GM19351 (cell line): ENCODE measurements at regions not wholly inside any gene's neighbourhood (a gene's known extent, or its start where the extent isn't known, plus 50 kb on each side); places are given as distances from the start of the nearest gene placed in this dataset.
"Not testable (repeated sequence)": the region's sequence is repeated elsewhere in the genome, so short reads cannot be mapped to it uniquely, and the experiment has no call there.

ENCODE experiments used
- ATAC-seq: cut with Tn5 transposase; IDR thresholded peaks from one replicate; pipeline ENCODE4 v1.9.1; 2021; ENCODE audit warnings: mild to moderate bottlenecking, moderate library complexity; ENCODE audit not compliant: unreplicated experiment

- no peak for ATAC-seq
Observed at GRCh38 chr9:81371824-81372223, 317.5 kb downstream of the TLE1 start.

GRCh38 chr9:81370650-81371049, 318.7 kb downstream of the TLE1 start:
- ATAC-seq, result no peak

- ATAC-seq, result no peak
Observed at GRCh38 chr9:81370096-81370495, 319.3 kb downstream of the TLE1 start.

DNA sequence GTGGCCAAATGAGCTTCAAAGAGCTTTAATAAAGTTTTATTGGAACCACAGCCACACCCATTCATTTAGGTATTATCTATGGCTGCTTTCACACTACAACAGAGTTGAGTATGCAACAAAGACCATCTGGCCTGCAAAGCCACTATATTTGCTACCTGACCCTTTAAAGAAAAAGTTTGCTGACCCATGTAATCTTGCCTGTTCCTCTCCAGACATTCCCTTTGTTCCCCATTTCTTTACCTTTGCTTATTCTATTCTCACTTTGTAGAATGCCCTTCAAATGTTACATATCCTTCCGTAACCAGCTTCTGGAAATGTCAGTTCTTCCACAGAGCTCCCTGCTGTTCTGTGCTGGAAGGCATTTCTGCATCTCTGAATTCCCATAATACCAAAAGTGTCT, 320.2 kb downstream of the TLE1 start:
- ATAC-seq, result no peak

DNA sequence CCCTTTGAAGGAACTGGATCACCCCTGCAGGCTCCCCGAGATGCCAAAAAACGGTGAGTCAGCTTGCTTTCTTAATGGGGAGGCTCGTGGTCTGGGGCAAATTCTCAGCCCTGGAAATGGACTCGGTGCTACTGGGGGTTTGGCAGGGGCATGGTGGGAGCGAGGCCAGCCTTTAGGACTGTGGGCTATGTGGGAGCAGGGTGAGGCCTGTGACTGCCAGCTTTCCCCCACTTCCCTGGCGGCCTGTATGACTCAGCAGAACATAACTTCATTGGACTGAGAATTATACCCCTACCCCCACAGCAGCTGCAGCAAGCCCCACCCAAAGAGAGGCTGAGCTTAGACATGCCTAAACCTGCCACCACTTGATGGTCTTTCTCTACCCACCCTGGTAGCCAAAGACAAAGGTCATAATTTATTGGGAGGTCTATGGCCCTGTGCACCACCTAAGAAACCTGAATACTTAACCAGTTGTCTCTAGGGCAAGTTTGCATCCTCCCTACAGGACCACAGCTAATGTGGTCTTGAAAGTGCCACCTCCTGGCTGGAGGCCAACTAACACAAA, 325.3 kb downstream of the TLE1 start:
- no peak for ATAC-seq

DNA sequence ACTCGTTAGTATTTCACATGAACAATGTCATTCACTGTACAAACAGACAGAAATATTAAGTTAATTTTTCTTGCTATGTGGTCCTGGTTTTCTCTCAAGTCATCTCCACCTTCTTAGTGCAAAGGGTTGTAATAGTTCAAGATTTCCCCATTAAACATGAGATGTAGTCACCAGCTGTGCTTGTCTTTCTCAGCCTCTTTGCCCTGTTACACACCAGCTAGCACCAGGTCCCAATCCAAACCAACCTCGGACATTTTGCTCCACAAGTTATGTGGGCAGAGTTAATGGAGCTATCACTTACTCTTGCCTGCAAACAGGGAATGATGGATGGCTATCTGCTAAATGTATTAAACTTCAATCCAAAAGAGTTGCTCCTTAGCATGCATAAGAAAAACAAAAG, 328.1 kb downstream of the TLE1 start:
- ATAC-seq, result no peak

GRCh38 chr9:81351166-81351565, 338.2 kb downstream of the TLE1 start:
- no peak for ATAC-seq

DNA sequence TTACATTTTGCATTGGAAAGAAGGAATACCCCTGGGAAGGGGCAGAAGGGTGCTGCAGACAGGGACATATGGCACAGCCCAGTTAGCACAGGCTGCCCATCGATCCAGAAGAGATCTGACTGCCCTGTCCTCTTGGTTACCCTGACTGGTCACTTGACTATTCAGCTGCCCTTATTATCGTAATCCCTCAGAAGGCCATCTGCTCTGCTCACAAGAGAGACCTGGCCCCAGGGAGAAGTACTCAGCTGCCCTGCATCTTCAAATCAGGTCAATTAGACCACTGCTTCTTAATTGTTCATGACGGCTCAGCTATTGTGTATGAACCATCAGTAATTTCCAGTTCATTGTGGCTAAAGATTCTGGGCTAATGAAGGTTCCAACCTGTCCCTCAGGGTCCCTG, 345.0 kb downstream of the TLE1 start:
- ATAC-seq, result no peak

- no peak for ATAC-seq
Observed at GRCh38 chr9:81335879-81336421, 353.4 kb downstream of the TLE1 start.

GRCh38 chr9:81321551-81321950, 367.8 kb downstream of the TLE1 start:
- no peak for ATAC-seq

- ATAC-seq, result no peak
Observed at GRCh38 chr9:81320909-81321482, 368.4 kb downstream of the TLE1 start.

DNA sequence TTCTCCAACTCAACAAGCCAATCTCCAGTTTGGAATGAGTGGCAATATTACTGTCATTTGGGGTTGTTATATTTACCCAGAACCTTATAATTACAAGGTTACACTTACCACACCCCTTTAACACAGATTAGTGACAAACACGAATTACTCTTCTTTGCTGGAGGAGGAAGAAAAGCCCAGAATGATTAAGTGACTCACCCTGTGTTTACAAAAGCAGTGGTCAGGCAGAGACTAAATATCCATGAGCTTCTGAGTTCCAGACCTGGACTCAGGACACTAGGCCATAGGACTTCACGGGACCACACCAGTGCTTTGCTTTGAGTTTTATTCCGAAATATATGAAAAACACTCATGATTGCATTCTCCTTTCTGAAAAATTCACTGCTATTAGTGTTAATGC, 370.8 kb downstream of the TLE1 start:
- ATAC-seq, result no peak

- ATAC-seq, result no peak
Observed at GRCh38 chr9:81317939-81318338, 371.4 kb downstream of the TLE1 start.

GRCh38 chr9:81317223-81317622, 372.1 kb downstream of the TLE1 start:
- no peak for ATAC-seq

- ATAC-seq, result no peak
Observed at GRCh38 chr9:81314490-81314889, 374.9 kb downstream of the TLE1 start.

- ATAC-seq, result no peak
Observed at GRCh38 chr9:81313877-81314276, 375.5 kb downstream of the TLE1 start.

DNA sequence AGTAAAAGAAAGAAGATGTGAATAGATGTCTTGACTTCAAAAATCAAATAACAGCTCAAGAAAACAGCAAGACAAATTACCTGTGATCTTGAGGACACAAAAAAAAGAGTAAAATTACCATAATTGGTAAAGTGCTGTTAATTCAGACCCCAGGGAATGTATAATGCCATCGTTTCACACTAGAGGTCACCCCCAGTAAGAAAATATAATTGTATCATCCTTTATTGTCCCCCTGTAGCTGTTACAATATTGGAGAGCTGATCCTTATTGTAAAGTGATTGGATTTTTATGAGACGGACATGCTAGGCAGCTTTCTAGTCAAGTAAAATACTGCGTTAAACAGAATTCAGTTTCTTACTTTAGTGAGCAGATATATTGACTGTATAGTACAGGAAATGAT, 377.0 kb downstream of the TLE1 start:
- no peak for ATAC-seq

GRCh38 chr9:81308404-81308803, 380.9 kb downstream of the TLE1 start:
- ATAC-seq, result no peak

DNA sequence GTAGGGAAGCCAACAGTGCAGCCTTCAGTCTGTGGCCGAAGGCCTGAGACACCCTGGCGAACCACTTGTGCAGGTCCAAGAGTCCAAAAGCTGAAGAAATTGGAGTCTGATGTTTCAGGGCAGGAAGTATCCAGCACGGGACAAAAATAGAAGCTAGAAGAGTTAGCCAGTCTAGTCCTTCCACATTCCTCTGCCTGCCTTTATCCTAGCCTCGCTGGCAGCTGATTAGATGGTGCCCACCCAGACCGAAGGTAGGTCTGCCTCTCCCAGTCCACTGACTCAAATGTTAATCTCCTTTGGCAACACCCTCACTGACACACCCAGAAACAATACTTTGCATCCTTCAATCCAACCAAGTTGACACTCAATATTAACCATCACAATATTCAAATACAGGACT, 381.6 kb downstream of the TLE1 start:
- ATAC-seq, result not testable (repeated sequence)

DNA sequence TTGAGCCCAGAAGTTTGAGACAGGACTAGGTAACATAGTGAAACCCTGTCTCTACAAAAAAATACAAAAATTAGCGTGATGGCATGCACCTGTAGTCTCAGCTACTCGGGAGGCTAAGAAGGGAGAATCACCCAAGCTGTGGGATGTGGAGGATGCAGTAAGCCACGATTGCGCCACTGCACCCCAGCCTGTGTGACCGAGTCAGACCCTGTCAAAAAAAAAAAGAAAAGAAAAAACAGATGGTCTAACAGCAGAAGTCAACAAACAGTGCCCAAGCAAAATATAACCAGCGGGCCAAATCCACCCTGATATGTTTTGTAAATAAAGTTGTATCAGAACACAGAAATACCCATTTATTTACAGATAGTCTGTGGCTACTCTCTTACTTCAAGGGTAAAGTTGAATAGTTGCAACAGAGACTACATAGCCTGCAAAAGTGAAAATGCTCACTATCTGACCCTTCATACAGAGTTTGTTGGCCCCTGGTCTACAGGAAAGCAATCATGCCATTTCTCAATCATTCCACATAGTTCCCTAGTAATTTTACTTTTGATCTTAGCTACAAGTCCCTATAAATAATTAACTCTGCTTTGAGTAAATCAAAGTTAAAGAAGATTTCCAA, 383.7 kb downstream of the TLE1 start:
- ATAC-seq, result no peak

DNA sequence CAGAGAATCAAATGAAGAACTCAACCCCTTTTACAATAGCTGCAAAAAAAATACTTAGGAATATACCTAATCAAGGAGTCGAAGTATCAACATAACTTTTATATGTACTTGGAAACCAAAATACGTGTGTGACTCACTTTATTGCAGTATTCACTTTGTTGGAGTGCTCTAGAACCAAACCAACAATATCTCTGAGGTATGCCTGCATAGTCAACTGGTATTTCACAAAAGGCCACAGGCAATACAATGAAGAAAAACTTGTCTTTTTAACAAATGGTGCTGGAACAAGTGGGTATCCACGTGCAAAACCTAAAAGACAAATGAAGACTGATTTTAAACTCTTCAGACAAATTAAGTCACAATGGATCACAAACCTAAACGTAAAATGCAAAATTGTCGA, 385.7 kb downstream of the TLE1 start:
- ATAC-seq, result no peak

DNA sequence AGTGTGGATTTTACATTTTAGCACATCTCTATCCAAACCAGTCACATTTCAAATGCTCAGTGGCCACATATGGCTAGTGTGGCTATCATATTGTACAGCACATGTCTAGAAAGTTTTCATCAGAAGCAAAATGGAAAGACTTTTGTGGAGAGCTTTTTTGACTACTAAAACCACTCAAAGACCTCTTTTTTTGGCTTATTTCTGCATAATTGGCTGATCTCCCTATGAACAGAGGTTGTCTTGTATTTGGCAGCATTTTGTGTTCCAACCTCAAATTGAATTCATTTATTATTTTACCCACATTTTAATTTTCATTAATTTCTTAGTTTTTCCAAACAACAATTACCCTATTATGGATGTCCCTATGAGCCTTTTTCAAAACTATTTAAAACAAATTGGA, 395.7 kb downstream of the TLE1 start:
- ATAC-seq, result no peak
